ENCODE measurements at regions not wholly inside any gene's neighbourhood (a gene's known extent, or its start where the extent isn't known, plus 50 kb on each side); places are given as distances from the start of the nearest gene placed in this dataset.

- POLR2A ChIA-PET = no interaction called here
- CTCF ChIA-PET = no interaction called here
- no peak overlapping the region for H3K4me3 ChIP-seq (ENCODE audit: low read depth in 2 of 2, low read length in 2 of 2)
- H3K27me3 ChIP-seq (ENCODE audit: control insufficient read depth, insufficient read depth, low read length) = no peaks in the 10 kb centered on the region
- no TSS peak for BruUV-seq (replicated peaks)
- DNase-seq (ENCODE audit: low read depth, low spot score) (no peak), ATAC-seq (no peak)
- TF ChIP-seq CTCF (IDR thresholded peaks at IDR 0.05) (no peak), POLR2AphosphoS5 (IDR thresholded peaks at IDR 0.05; ENCODE audit: low read depth, low read length) (no peak), TCF7L2 (IDR thresholded peaks at IDR 0.05; ENCODE audit: low read depth, low read length) (no peak), SIN3A (IDR thresholded peaks at IDR 0.05; ENCODE audit: borderline replicate concordance, insufficient read depth, low read depth, low read length) (no peak)
- TF ChIP-seq, protein P1, sequence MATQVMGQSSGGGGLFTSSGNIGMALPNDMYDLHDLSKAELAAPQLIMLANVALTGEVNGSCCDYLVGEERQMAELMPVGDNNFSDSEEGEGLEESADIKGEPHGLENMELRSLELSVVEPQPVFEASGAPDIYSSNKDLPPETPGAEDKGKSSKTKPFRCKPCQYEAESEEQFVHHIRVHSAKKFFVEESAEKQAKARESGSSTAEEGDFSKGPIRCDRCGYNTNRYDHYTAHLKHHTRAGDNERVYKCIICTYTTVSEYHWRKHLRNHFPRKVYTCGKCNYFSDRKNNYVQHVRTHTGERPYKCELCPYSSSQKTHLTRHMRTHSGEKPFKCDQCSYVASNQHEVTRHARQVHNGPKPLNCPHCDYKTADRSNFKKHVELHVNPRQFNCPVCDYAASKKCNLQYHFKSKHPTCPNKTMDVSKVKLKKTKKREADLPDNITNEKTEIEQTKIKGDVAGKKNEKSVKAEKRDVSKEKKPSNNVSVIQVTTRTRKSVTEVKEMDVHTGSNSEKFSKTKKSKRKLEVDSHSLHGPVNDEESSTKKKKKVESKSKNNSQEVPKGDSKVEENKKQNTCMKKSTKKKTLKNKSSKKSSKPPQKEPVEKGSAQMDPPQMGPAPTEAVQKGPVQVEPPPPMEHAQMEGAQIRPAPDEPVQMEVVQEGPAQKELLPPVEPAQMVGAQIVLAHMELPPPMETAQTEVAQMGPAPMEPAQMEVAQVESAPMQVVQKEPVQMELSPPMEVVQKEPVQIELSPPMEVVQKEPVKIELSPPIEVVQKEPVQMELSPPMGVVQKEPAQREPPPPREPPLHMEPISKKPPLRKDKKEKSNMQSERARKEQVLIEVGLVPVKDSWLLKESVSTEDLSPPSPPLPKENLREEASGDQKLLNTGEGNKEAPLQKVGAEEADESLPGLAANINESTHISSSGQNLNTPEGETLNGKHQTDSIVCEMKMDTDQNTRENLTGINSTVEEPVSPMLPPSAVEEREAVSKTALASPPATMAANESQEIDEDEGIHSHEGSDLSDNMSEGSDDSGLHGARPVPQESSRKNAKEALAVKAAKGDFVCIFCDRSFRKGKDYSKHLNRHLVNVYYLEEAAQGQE (IDR thresholded peaks at IDR 0.05; ENCODE audit: insufficient read depth in 1 of 2, low read depth in 2 of 2, low read length in 1 of 2) = no peak
- peaks cover 49% of the 10 kb centered on the region for H3K4me1 ChIP-seq (ENCODE audit: control insufficient read depth, insufficient read depth, low read length)
- intact Hi-C loops (cut with micrococcal nuclease; ENCODE audit: unreplicated experiment) (loop anchor here (5.0 to 10.0 kb wide), 5 partner anchors 84 to 227 kb away; no protein-coding TSS in a partner anchor), in situ Hi-C loops (cut with HindIII; ENCODE audit: low pct_unique_long_range_greater_than_20kb, low sequenced_read_pairs) (no loop called here)
- peak overlapping the region; percentile 100 for H3K27ac ChIP-seq (ENCODE audit: low read length)
- H3K9me3 ChIP-seq (ENCODE audit: control insufficient read depth, insufficient read depth, low read depth, low read length) = peaks cover 16% of the 10 kb centered on the region; the same call in 1 of the 2 replicates
- H3K36me3 ChIP-seq (ENCODE audit: control insufficient read depth, insufficient read depth, low read length) = no peaks in the 10 kb centered on the region
Observed at GRCh38 chr7:116357781-116358670, 141.5 kb upstream of the CAV2 start.

- ChIA-PET POLR2A (no interaction called here), CTCF (no interaction called here)
- no peak for TF ChIP-seq POLR2AphosphoS5 (IDR thresholded peaks at IDR 0.05; ENCODE audit: low read depth, low read length)
- TF ChIP-seq CTCF (IDR thresholded peaks at IDR 0.05) = no peak
- no peak for TF ChIP-seq SIN3A (IDR thresholded peaks at IDR 0.05; ENCODE audit: borderline replicate concordance, insufficient read depth, low read depth, low read length)
- TF ChIP-seq, protein P1 (IDR thresholded peaks at IDR 0.05; ENCODE audit: insufficient read depth in 1 of 2, low read depth in 2 of 2, low read length in 1 of 2) = no peak
- TF ChIP-seq TCF7L2 (IDR thresholded peaks at IDR 0.05; ENCODE audit: low read depth, low read length) = no peak
- H3K9me3 ChIP-seq (ENCODE audit: control insufficient read depth, insufficient read depth, low read depth, low read length) = peaks cover 21% of the 10 kb centered on the region; the same call in 1 of the 2 replicates
- peak overlapping the region; percentile 71; the same call in 1 of the 2 replicates for H3K27ac ChIP-seq (ENCODE audit: low read length)
- intact Hi-C loops (cut with micrococcal nuclease; ENCODE audit: unreplicated experiment) = no loop called here
- ATAC-seq (no peak), DNase-seq (ENCODE audit: low read depth, low spot score) (no peak)
- no peaks in the 10 kb centered on the region for H3K27me3 ChIP-seq (ENCODE audit: control insufficient read depth, insufficient read depth, low read length)
- no peaks in the 10 kb centered on the region for H3K36me3 ChIP-seq (ENCODE audit: control insufficient read depth, insufficient read depth, low read length)
- BruUV-seq (replicated peaks) = no TSS peak
- in situ Hi-C loops (cut with HindIII; ENCODE audit: low pct_unique_long_range_greater_than_20kb, low sequenced_read_pairs) = no loop called here
- peaks cover 16% of the 10 kb centered on the region for H3K4me1 ChIP-seq (ENCODE audit: control insufficient read depth, insufficient read depth, low read length)
- no peak overlapping the region for H3K4me3 ChIP-seq (ENCODE audit: low read depth in 2 of 2, low read length in 2 of 2)
Observed at GRCh38 chr7:116361767-116362166, 137.8 kb upstream of the CAV2 start.
